Neural cell (in vitro differentiated cells): ENCODE measurements at regions not wholly inside any gene's neighbourhood (a gene's known extent, or its start where the extent isn't known, plus 50 kb on each side); places are given as distances from the start of the nearest gene placed in this dataset.

ENCODE experiments used
- EP300 ChIP-seq: fragments of 450-650 bp; conservative IDR thresholded peaks from 2 replicates; pipeline ENCODE4 v1.6.1; 2014; ENCODE audit warnings: antibody characterized with exemption, mild to moderate bottlenecking, moderate library complexity; ENCODE audit not compliant: poor library complexity, severe bottlenecking
- EZH2 ChIP-seq: fragments of 200-600, 300-800 bp; shearing (Covaris generic), sonication (generic); IDR thresholded peaks from 2 replicates; pipeline ENCODE4 v1.6.1; 2014; ENCODE audit warnings: antibody characterized with exemption, low read length, borderline replicate concordance, mild to moderate bottlenecking; ENCODE audit not compliant: insufficient read depth, poor library complexity, severe bottlenecking
- POLR2AphosphoS5 ChIP-seq: IDR thresholded peaks from 2 replicates; pipeline ENCODE4 v1.6.1; 2012
- RAD21 ChIP-seq: fragments of 450-650 bp; conservative IDR thresholded peaks from 2 replicates; pipeline ENCODE4 v1.6.1; 2014; ENCODE audit warnings: antibody characterized with exemption, mild to moderate bottlenecking, moderate library complexity
- TAF1 ChIP-seq: IDR thresholded peaks from 2 replicates; pipeline ENCODE4 v1.6.1; 2012; ENCODE audit warnings: low read depth
- TF ChIP-seq, protein P1 (sequence below): fragments of 450-650 bp; IDR thresholded peaks from 2 replicates; pipeline ENCODE4 v1.5.1; 2014; ENCODE audit warnings: antibody characterized with exemption, mild to moderate bottlenecking, moderate library complexity; ENCODE audit not compliant: poor library complexity, severe bottlenecking

DNA sequence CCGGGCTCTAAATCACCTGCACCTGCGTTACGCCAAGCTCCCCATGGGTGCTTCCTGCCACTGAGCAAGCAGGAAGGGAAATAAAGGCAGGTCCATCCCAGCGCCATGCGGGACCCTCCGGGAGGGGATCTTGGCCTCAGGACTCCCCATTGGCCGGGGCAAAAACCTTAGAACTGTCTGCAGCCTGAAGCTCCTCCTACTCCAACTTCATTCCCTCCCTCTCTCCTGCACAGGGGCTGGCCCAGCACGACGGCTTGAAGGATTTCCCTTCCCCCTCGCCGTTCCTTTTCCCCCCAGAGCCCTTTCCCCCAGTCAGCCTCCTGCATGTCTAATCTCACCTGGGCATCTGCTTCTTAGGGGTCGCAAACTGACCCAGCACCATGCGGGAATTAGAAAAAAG lies 137.2 kb upstream of the NCOR2 start:
- TF ChIP-seq EZH2 (no peak), EP300 (no peak), TAF1 (no peak), POLR2AphosphoS5 (no peak), RAD21 (no peak)
- TF ChIP-seq, protein P1, sequence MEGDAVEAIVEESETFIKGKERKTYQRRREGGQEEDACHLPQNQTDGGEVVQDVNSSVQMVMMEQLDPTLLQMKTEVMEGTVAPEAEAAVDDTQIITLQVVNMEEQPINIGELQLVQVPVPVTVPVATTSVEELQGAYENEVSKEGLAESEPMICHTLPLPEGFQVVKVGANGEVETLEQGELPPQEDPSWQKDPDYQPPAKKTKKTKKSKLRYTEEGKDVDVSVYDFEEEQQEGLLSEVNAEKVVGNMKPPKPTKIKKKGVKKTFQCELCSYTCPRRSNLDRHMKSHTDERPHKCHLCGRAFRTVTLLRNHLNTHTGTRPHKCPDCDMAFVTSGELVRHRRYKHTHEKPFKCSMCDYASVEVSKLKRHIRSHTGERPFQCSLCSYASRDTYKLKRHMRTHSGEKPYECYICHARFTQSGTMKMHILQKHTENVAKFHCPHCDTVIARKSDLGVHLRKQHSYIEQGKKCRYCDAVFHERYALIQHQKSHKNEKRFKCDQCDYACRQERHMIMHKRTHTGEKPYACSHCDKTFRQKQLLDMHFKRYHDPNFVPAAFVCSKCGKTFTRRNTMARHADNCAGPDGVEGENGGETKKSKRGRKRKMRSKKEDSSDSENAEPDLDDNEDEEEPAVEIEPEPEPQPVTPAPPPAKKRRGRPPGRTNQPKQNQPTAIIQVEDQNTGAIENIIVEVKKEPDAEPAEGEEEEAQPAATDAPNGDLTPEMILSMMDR = no peak
